ENCODE measurements at regions not wholly inside any gene's neighbourhood (a gene's known extent, or its start where the extent isn't known, plus 50 kb on each side); places are given as distances from the start of the nearest gene placed in this dataset.

GRCh38 chrX:139293991-139294390 lies 236.5 kb upstream of the F9 start (continued):
- TF ChIP-seq SIX5 (IDR thresholded peaks at IDR 0.05; ENCODE audit: low read depth, low read length) (no peak), HDAC2 (IDR thresholded peaks at IDR 0.05; ENCODE audit: borderline replicate concordance in 1 of 2, low read depth in 2 of 2, low read length in 2 of 2) (no peak)
- TF ChIP-seq, protein P1, sequence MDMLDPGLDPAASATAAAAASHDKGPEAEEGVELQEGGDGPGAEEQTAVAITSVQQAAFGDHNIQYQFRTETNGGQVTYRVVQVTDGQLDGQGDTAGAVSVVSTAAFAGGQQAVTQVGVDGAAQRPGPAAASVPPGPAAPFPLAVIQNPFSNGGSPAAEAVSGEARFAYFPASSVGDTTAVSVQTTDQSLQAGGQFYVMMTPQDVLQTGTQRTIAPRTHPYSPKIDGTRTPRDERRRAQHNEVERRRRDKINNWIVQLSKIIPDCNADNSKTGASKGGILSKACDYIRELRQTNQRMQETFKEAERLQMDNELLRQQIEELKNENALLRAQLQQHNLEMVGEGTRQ (IDR thresholded peaks at IDR 0.05; ENCODE audit: low read length): no peak
